Endodermal cell (in vitro differentiated cells): ENCODE measurements at regions not wholly inside any gene's neighbourhood (a gene's known extent, or its start where the extent isn't known, plus 50 kb on each side); places are given as distances from the start of the nearest gene placed in this dataset.
"Not testable (repeated sequence)": the region's sequence is repeated elsewhere in the genome, so short reads cannot be mapped to it uniquely, and the experiment has no call there.

Experiments
- DNase-seq: peaks from one replicate; pipeline ENCODE4 v3.0.0-alpha.2; 2017
- H3K27ac ChIP-seq: 2 replicates; pipeline ENCODE4 v1.5.1; 2013; ENCODE audit warnings: mild to moderate bottlenecking, low read depth, low read length, moderate library complexity
- H3K27me3 ChIP-seq: 2 replicates; pipeline ENCODE4 v1.6.1; 2013; ENCODE audit warnings: mild to moderate bottlenecking, low read length, moderate library complexity; ENCODE audit not compliant: insufficient read depth, control insufficient read depth, poor library complexity, severe bottlenecking
- H3K36me3 ChIP-seq: 2 replicates; pipeline ENCODE4 v1.7.0; 2013; ENCODE audit warnings: mild to moderate bottlenecking, low read length, moderate library complexity; ENCODE audit not compliant: control insufficient read depth, insufficient read depth
- H3K4me1 ChIP-seq: one replicate; pipeline ENCODE4 v1.7.0; 2013; ENCODE audit warnings: low read length; ENCODE audit not compliant: control insufficient read depth, insufficient read depth
- H3K4me3 ChIP-seq: 2 replicates; pipeline ENCODE4 v1.5.1; 2013; ENCODE audit warnings: mild to moderate bottlenecking, low read length, moderate library complexity
- H3K9ac ChIP-seq: 2 replicates; pipeline ENCODE4 v1.6.1; 2013; ENCODE audit warnings: mild to moderate bottlenecking, low read length, moderate library complexity; ENCODE audit not compliant: poor library complexity, severe bottlenecking; ENCODE audit errors: extremely low read depth
- H3K9me3 ChIP-seq: 2 replicates; pipeline ENCODE4 v1.6.1; 2013; ENCODE audit warnings: mild to moderate bottlenecking, low read length, moderate library complexity; ENCODE audit not compliant: control insufficient read depth
- H3K27ac Mint-ChIP-seq: 2 replicates; pipeline ENCODE4 v1.8.0; 2020; ENCODE audit warnings: mixed read lengths
- H3K27me3 Mint-ChIP-seq: 2 replicates; pipeline ENCODE4 v1.8.0; 2021; ENCODE audit warnings: mild to moderate bottlenecking, mixed read lengths; ENCODE audit not compliant: insufficient read depth
- H3K36me3 Mint-ChIP-seq: 2 replicates; pipeline ENCODE4 v1.8.0; 2020; ENCODE audit warnings: low read depth, mixed read lengths
- H3K4me1 Mint-ChIP-seq: 2 replicates; pipeline ENCODE4 v1.8.0; 2020; ENCODE audit warnings: mixed read lengths
- H3K4me3 Mint-ChIP-seq: 2 replicates; pipeline ENCODE4 v1.8.0; 2020; ENCODE audit warnings: mild to moderate bottlenecking, moderate library complexity, mixed read lengths
- H3K9me3 Mint-ChIP-seq: 2 replicates; pipeline ENCODE4 v1.8.0; 2020; ENCODE audit warnings: mild to moderate bottlenecking, mixed read lengths
- WGBS, 2 experiments: methylation state at CpG; one replicate each; pipeline versions ENCODE4 v1.1.5 to v1.1.7; 2013; ENCODE audit warnings: missing lambda C conversion rate in 2 of 2, mixed read lengths in 1 of 2; ENCODE audit not compliant: insufficient coverage in 1 of 2, insufficient read length in 1 of 2; 5-methylcytosine and 5-hydroxymethylcytosine counted together
- TF ChIP-seq, protein P1 (sequence below): fragments of 200-600 bp; sonication (generic); conservative IDR thresholded peaks from 2 replicates; pipeline ENCODE4 v1.5.0; 2021; ENCODE audit warnings: antibody characterized with exemption, mild to moderate bottlenecking

DNA sequence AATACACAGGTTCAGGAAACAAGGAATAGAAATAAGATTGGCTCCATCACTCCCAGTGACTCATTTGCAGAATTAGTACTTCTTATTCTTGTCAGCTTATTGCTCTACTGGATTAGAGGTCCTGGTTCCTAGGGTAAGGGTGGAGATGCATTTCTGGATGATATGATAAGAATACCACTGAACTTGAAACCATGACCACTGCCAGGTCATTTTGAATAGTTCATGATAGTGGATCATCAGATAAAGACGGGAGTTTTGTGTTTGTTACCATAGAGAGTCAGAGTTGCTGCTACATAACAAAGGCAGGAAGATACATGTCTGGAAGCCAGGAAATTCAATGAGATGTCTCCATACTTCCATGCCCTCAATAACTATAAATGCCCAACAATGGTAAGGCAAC, 109.2 kb upstream of the FAT1 start:
- no peak overlapping the region for H3K27ac Mint-ChIP-seq
- Histone ChIP-seq H3K27ac (no peak overlapping the region), H3K4me3 (no peak overlapping the region), H3K27me3 (no peaks in the 10 kb centered on the region), H3K9ac (no peak overlapping the region), H3K4me1 (no peaks in the 10 kb centered on the region), H3K36me3 (no peaks in the 10 kb centered on the region), H3K9me3 (no peaks in the 10 kb centered on the region)
- TF ChIP-seq, protein P1, sequence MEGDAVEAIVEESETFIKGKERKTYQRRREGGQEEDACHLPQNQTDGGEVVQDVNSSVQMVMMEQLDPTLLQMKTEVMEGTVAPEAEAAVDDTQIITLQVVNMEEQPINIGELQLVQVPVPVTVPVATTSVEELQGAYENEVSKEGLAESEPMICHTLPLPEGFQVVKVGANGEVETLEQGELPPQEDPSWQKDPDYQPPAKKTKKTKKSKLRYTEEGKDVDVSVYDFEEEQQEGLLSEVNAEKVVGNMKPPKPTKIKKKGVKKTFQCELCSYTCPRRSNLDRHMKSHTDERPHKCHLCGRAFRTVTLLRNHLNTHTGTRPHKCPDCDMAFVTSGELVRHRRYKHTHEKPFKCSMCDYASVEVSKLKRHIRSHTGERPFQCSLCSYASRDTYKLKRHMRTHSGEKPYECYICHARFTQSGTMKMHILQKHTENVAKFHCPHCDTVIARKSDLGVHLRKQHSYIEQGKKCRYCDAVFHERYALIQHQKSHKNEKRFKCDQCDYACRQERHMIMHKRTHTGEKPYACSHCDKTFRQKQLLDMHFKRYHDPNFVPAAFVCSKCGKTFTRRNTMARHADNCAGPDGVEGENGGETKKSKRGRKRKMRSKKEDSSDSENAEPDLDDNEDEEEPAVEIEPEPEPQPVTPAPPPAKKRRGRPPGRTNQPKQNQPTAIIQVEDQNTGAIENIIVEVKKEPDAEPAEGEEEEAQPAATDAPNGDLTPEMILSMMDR, result no peak
- WGBS, 2 experiments, result 92 to 100% methylated on average over 1 of the region's 1 CpG
- DNase-seq, result no peak
- no peaks in the 10 kb centered on the region for H3K4me1 Mint-ChIP-seq
- H3K27me3 Mint-ChIP-seq, result peaks cover 2% of the 10 kb centered on the region
- H3K4me3 Mint-ChIP-seq, result no peak overlapping the region
- H3K9me3 Mint-ChIP-seq, result no peaks in the 10 kb centered on the region
- no peaks in the 10 kb centered on the region for H3K36me3 Mint-ChIP-seq

DNA sequence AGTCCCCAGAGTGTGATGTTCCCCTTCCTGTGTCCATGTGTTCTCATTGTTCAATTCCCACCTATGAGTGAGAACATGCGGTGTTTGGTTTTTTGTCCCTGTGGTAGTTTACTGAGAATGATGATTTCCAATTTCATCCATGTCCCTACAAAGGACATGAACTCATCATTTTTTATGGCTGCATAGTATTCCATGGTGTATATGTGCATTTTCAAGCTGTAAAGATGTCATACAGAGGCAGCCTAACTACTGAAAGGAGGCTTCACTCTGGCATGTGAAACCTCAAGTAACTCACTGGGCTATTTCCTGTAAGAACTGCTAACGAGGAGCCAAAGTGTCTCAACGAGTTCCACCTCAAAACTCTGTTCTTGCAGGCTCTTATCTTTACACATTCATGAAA, 113.8 kb upstream of the FAT1 start:
- not testable (repeated sequence) for H3K36me3 ChIP-seq, H3K27me3 ChIP-seq, H3K4me1 ChIP-seq, H3K27ac ChIP-seq, H3K36me3 Mint-ChIP-seq, H3K9ac ChIP-seq, H3K4me3 Mint-ChIP-seq, H3K27ac Mint-ChIP-seq, H3K4me3 ChIP-seq, H3K9me3 Mint-ChIP-seq, H3K4me1 Mint-ChIP-seq, H3K27me3 Mint-ChIP-seq, DNase-seq, H3K9me3 ChIP-seq
- 86% methylated on average over 2 of the region's 3 CpGs; no CpG with 5 or more reads in 1 of the 2 experiments for WGBS, 2 experiments

DNA sequence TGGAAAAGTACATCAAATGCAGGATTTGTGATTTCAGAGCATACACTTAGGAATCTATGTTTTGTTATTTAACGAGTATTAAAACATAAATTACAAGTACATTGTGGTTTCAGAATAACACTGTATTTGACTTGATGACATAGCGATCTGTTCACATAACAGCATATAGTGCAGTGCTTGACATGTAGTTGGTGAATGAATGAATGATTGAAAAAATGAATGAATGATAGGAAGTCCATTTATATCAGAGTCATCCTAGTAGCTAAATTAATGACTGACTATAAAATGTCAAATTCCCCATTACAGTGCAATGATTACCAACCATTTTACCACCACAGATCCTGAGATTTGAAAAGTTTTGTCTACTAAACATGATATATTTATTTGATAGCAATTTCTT, 114.6 kb upstream of the FAT1 start:
- Mint-ChIP-seq H3K4me3 (no peak overlapping the region), H3K27ac (no peak overlapping the region), H3K9me3 (no peaks in the 10 kb centered on the region), H3K36me3 (no peaks in the 10 kb centered on the region), H3K4me1 (no peaks in the 10 kb centered on the region), H3K27me3 (no peaks in the 10 kb centered on the region)
- no peak overlapping the region for H3K27ac ChIP-seq
- no peaks in the 10 kb centered on the region for H3K9me3 ChIP-seq
- no peak overlapping the region for H3K9ac ChIP-seq
- peaks cover under 1% of the 10 kb centered on the region for H3K4me1 ChIP-seq
- H3K4me3 ChIP-seq, result no peak overlapping the region
- no peaks in the 10 kb centered on the region for H3K36me3 ChIP-seq
- no peak for DNase-seq
- H3K27me3 ChIP-seq, result no peaks in the 10 kb centered on the region
- TF ChIP-seq, protein P1, result no peak
- WGBS, 2 experiments, result 89 to 100% methylated on average over 2 of the region's 2 CpGs
